ENCODE measurements at regions not wholly inside any gene's neighbourhood (a gene's known extent, or its start where the extent isn't known, plus 50 kb on each side); places are given as distances from the start of the nearest gene placed in this dataset.

DNA sequence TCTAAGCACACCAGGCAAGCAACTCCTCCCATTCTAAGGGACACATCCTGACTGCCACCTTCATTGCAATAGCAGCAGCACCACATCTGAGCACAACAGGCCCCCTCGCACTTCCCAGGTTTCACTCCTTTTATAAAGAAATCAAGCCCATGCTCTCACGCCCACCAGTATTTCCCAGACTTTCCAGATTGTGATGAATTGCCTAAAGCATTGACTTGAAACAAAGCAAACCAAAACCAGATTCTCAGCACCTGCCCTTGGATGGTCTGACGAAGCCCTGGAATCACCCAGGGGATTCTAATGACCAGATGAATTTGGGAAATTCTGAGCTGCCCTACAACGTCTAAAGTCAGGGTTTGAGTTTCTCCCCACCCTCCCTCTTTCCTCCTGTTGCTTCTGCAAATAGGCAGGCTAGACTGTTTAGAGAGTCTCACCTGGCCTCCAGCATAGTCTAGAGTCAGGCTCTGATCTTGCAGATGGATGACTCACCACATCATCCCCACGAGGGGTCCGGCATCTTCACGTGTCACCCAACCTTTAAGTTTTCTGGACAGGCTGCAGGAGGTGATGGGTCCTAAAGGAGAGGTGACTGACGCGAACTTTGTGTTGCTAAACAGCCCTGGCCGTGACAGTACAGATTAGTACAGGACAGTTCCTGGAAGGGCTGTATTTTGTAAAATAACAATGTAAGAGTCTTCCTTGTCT lies 198.0 kb downstream of the SKIDA1 start:
- DNase-seq (ENCODE audit: low read depth in 2 of 2), result no peak

GRCh38 chr10:21326594-21327288 lies 198.7 kb downstream of the SKIDA1 start:
- DNase-seq (ENCODE audit: low read depth in 2 of 2), result no peak

DNA sequence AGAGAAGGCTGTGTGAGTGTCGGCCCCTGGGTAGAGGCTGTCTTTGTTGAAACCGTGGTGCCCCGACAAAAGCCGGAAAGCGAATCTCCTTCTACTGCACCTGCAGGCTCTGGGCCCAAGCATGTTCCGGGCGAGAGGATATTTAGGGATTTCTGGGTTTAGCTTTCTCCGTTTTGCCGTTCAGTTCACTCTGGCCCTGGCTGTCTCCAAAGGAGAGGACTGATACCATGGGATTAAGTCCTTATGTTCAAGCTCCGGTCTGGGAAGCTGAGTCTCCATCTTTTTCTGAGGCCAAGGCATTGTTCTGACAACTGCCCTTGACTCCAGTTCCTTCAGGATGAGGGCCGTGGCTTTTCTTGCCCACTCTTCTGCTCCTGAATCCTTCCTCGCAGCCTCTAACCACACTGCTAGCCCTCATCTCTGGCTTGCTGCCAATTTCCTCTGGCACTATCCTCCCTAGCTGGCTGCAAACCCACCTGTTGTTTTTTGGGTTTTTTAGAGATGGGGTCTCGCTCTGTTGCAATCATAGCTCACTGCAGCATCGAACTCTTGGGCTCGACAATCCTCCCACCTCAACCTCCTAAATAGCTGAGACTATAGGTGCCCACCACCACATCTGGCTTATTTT lies 206.8 kb downstream of the SKIDA1 start:
- no peak for DNase-seq (ENCODE audit: low read depth in 2 of 2)

- DNase-seq (ENCODE audit: low read depth in 2 of 2), result no peak
These were observed 207.6 kb downstream of the SKIDA1 start for GRCh38 chr10:21317902-21318301.

DNA sequence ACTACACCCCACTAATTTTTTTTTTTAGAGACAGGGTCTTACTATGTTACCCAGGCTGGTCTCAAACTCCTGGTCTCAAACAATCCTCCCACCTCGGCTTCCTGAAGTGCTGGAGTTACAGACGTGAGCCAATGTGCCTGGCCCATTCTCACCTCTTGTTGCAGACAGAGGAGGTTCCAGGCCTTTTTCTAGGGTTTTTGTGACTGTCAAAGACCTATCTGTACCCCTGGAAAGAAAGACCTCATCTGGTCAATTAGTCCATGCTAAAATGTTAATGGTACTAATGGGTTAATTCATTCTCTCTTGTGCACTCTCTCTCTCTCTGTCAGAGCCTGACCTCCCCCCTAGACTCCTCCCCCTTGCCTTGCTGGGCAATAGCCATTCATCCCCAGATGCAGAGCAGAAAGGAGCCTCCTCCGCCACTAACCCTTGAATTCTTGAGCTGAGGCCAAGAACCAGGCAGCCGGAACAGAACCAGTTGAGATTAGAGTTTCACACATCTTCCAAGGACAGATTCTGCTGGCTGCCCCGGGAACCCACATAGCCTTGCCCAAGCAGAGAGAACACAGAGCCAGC lies 209.7 kb downstream of the SKIDA1 start:
- no peak for DNase-seq (ENCODE audit: low read depth in 2 of 2)

DNA sequence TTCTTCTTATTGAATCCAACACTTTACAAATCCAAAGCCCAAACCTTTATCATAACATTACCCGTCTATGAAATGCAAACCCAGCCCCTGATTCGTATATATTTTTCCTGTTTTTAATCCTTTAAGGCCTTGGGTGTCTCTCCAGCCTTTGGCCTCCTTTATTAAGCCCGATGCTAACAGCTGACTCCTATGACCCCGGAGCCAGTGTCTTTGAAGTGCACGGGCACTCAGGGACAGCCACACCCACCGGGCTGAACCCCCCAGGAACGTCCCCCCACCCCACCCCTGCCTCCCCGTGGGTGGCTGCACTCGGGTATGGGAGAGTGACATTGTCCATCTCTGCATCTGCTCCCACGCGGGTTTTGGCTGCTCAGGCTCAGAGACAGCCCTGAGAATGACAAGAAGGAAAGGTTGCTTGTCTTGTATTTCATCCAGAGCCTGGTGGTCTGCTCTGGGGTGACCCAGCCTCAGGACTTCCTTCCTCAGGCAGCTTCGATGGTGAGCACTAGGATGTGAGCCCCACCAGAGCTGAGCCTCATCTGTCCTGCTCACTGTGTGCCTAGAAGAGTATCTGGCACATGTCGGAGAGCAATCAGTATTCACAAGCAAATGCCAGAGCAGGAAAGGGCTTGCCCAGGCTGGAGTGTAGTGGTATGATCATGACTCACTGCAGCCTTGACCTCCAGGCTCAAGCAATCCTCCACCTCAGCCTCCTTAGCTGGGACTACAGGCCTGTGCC lies 210.4 kb downstream of the SKIDA1 start:
- no peak for DNase-seq (ENCODE audit: low read depth in 2 of 2)

GRCh38 chr10:21314111-21314626 lies 211.3 kb downstream of the SKIDA1 start:
- DNase-seq (ENCODE audit: low read depth in 2 of 2), result no peak

- no peak for DNase-seq (ENCODE audit: low read depth in 2 of 2)
These were observed 211.8 kb downstream of the SKIDA1 start for GRCh38 chr10:21313691-21314090.

DNA sequence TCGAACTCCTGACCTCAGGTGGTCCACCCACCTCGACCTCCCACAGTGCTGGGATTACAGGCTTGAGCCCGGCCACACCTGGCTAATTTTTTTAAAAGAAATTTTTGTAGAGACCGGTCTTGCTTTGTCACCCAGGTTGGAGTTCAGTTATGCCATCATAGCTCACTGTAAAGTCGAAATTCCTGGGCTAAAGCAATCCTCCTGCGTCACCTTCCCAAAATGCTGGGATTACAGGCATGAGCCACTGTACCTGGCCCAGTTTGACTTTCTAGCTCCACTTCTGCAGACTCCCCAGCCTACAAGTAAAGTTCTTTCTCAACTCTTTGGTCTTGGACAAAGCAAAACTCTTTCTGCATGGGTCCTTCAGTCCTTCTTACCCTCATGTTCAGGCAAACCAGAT lies 214.1 kb downstream of the SKIDA1 start:
- no peak for DNase-seq (ENCODE audit: low read depth in 2 of 2)

- DNase-seq (ENCODE audit: low read depth in 2 of 2), result no peak
These were observed 216.1 kb downstream of the SKIDA1 start for GRCh38 chr10:21309427-21309826.

- DNase-seq (ENCODE audit: low read depth in 2 of 2), result no peak
These were observed 216.5 kb downstream of the SKIDA1 start for GRCh38 chr10:21308946-21309345.

DNA sequence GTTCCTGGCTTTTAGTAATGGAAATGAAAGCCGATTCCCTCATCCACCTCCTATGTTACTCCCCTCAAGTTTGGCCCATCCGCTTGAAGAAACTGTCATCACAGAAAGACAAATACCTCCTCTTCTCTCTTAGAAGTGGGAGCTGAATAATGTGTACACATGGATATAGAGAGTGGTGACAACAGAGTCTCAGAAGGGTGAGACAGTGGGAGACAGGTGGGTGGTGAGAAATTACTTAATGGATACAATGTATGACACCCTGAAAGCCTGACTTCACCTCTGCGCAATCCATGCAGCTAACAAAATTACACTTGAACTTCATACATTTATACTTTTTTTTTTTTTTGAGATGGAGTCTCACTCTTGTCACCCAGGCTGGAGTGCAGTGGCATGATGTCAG lies 217.5 kb downstream of the SKIDA1 start:
- no peak for DNase-seq (ENCODE audit: low read depth in 2 of 2)

DNA sequence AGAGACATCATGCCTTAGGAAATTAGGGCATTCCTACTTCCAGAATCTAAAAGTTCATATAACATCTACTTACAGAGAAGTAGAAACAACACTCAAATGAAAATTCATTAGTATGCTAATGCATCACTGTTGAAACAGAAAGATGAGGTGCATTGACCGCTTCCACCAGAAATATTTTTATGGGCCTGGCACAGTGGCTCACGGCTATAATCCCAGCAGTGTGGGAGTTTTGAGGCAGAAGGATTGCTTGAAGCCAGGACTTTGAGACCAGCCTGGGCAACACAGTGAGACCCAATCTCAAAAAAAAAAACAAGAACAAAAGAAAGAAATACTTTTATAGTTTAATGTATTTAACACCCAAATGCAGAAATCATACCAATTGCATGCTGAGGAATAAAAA lies 220.9 kb downstream of the SKIDA1 start:
- DNase-seq (ENCODE audit: low read depth in 2 of 2), result no peak

DNA sequence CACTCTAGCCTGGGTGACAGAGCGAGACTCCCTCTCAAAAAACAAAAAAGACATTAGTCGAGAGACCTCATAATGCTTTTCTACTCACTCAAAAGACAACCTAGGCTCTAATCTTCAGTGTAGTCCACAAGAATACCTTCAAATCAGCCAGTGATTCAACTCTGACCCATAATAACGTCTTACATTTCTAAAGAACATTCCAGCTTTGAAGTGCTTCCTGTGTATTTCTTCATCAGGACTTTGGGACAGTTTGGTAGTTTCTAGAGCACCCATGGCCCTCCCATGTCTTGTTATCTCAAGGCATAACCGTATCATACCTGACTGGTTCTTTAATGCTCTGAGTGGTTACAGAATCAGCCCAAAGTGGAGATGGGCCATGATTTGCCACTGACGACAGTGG lies 221.3 kb downstream of the SKIDA1 start:
- DNase-seq (ENCODE audit: low read depth in 2 of 2), result no peak

- DNase-seq (ENCODE audit: low read depth in 2 of 2), result no peak
These were observed 224.9 kb downstream of the SKIDA1 start for GRCh38 chr10:21300551-21300950.

GRCh38 chr10:21299330-21299729 lies 226.2 kb downstream of the SKIDA1 start:
- DNase-seq (ENCODE audit: low read depth in 2 of 2), result no peak

GRCh38 chr10:21298701-21299100 lies 226.8 kb downstream of the SKIDA1 start:
- no peak for DNase-seq (ENCODE audit: low read depth in 2 of 2)

GRCh38 chr10:21297603-21298383 lies 227.7 kb downstream of the SKIDA1 start:
- no peak for DNase-seq (ENCODE audit: low read depth in 2 of 2)

- DNase-seq (ENCODE audit: low read depth in 2 of 2), result no peak
These were observed 228.7 kb downstream of the SKIDA1 start for GRCh38 chr10:21296575-21297355.
